Liver (tissue), 3 donors: ENCODE measurements at regions not wholly inside any gene's neighbourhood (a gene's known extent, or its start where the extent isn't known, plus 50 kb on each side); places are given as distances from the start of the nearest gene placed in this dataset.

Experiments
- GABPA ChIP-seq, 2 donors: IDR thresholded peaks in 1 of 2; conservative IDR thresholded peaks in 1 of 2; 2 replicates each; pipeline ENCODE4 v1.6.1; 2016; ENCODE audit warnings: antibody characterized with exemption in 2 of 2, mild to moderate bottlenecking in 1 of 2, moderate library complexity in 1 of 2
- RAD21 ChIP-seq, 2 donors: IDR thresholded peaks; 2 replicates each; pipeline ENCODE4 v1.6.1; 2016; ENCODE audit warnings: antibody characterized with exemption in 2 of 2, mild to moderate bottlenecking in 2 of 2
- SP1 ChIP-seq: IDR thresholded peaks from 2 replicates; pipeline ENCODE4 v1.6.1; 2018; ENCODE audit warnings: antibody characterized with exemption, mild to moderate bottlenecking
- YY1 ChIP-seq: IDR thresholded peaks from 2 replicates; pipeline ENCODE4 v1.6.1; 2016; ENCODE audit warnings: antibody characterized with exemption, mild to moderate bottlenecking
- TF ChIP-seq, protein P1 (sequence below): fragments of 150-350 bp; IDR thresholded peaks from 2 replicates; pipeline ENCODE4 v1.5.1; 2017; ENCODE audit warnings: improper control_type of control experiment, low read depth, low read length; ENCODE audit not compliant: missing input control
- TF ChIP-seq, protein P2 (sequence below): IDR thresholded peaks from 2 replicates; pipeline ENCODE4 v1.6.1; 2016; ENCODE audit warnings: antibody characterized with exemption
- donor health status: healthy.
- donor health status: healthy.

DNA sequence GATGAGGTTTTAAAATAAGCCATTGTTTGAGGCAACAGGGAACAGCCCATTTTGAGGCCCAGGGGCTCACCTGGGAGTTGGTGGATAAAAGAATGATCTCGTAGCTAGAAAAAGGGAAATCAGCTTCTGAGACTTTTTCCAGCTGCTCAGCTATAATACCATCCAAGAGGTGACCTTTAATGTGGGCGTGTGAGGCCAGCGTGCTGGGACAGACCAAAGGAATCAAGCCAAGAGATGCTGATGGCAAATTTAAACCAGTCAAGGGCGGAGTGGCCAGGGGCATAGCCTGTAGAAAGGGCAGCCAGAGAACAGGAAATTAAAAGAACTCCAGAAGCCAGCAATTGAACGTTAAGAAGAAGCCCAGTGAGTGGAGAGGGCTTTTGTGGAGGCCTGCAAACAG is 132.6 kb downstream of the IER5 start:
- TF ChIP-seq, protein P1, sequence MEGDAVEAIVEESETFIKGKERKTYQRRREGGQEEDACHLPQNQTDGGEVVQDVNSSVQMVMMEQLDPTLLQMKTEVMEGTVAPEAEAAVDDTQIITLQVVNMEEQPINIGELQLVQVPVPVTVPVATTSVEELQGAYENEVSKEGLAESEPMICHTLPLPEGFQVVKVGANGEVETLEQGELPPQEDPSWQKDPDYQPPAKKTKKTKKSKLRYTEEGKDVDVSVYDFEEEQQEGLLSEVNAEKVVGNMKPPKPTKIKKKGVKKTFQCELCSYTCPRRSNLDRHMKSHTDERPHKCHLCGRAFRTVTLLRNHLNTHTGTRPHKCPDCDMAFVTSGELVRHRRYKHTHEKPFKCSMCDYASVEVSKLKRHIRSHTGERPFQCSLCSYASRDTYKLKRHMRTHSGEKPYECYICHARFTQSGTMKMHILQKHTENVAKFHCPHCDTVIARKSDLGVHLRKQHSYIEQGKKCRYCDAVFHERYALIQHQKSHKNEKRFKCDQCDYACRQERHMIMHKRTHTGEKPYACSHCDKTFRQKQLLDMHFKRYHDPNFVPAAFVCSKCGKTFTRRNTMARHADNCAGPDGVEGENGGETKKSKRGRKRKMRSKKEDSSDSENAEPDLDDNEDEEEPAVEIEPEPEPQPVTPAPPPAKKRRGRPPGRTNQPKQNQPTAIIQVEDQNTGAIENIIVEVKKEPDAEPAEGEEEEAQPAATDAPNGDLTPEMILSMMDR, result no peak
- TF ChIP-seq, protein P2, sequence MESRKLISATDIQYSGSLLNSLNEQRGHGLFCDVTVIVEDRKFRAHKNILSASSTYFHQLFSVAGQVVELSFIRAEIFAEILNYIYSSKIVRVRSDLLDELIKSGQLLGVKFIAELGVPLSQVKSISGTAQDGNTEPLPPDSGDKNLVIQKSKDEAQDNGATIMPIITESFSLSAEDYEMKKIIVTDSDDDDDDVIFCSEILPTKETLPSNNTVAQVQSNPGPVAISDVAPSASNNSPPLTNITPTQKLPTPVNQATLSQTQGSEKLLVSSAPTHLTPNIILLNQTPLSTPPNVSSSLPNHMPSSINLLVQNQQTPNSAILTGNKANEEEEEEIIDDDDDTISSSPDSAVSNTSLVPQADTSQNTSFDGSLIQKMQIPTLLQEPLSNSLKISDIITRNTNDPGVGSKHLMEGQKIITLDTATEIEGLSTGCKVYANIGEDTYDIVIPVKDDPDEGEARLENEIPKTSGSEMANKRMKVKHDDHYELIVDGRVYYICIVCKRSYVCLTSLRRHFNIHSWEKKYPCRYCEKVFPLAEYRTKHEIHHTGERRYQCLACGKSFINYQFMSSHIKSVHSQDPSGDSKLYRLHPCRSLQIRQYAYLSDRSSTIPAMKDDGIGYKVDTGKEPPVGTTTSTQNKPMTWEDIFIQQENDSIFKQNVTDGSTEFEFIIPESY, result no peak
- no peak for TF ChIP-seq GABPA (IDR thresholded peaks at IDR 0.05 in 1 of 2, conservative IDR thresholded peaks at IDR 0.05 in 1 of 2)
- no peak for TF ChIP-seq SP1
- TF ChIP-seq RAD21 (IDR thresholded peaks at IDR 0.05), result no peak
- no peak for TF ChIP-seq YY1
